H1 (cell line): ENCODE measurements at regions not wholly inside any gene's neighbourhood (a gene's known extent, or its start where the extent isn't known, plus 50 kb on each side); places are given as distances from the start of the nearest gene placed in this dataset.

Experiments used
- CTCF ChIA-PET: fragments of 300-600 bp; sonication (Branson Sonifier 250); formaldehyde crosslinking; loops from one replicate; lab custom pipeline; 2021; ENCODE audit not compliant: partially characterized antibody; lab: Charles Lee
- POLR2A ChIA-PET: fragments of 300-600 bp; sonication (Branson Sonifier 250); formaldehyde crosslinking; loops from one replicate; lab custom pipeline; 2021; ENCODE audit warnings: inconsistent platforms; ENCODE audit not compliant: partially characterized antibody; lab: Charles Lee
- DNase-seq, 2 experiments: peaks; one replicate each; pipeline versions ENCODE4 v3.0.0 to v3.0.0-alpha.2; 2010 to 2022; ENCODE audit warnings: low spot score in 2 of 2, low read depth in 1 of 2, mixed read lengths in 1 of 2
- FAIRE-seq: peaks from 2 replicates; lab custom pipeline; 2011; peaks lifted over from hg19 to GRCh38; lab: Jason Lieb, UNC
- H2AFZ ChIP-seq: 2 replicates; pipeline ENCODE4 v1.8.1; 2012; ENCODE audit warnings: low read length, inconsistent platforms
- H2AK5ac ChIP-seq: 2 replicates; pipeline ENCODE4 v1.6.1; 2013; ENCODE audit warnings: low read depth, low read length
- H2BK120ac ChIP-seq: replicated peaks from 2 replicates; pipeline ENCODE3; 2013; ENCODE audit warnings: low read depth, low read length, inconsistent platforms
- H2BK12ac ChIP-seq: 2 replicates; pipeline ENCODE4 v1.6.1; 2013; ENCODE audit warnings: low read depth, low read length
- H2BK15ac ChIP-seq: 2 replicates; pipeline ENCODE4 v1.6.1; 2013; ENCODE audit warnings: low read length
- H2BK20ac ChIP-seq: 2 replicates; pipeline ENCODE4 v1.6.1; 2013; ENCODE audit warnings: low read length
- H2BK5ac ChIP-seq: 2 replicates; pipeline ENCODE4 v1.6.1; 2013; ENCODE audit warnings: low read depth, low read length
- H3K14ac ChIP-seq: 2 replicates; pipeline ENCODE4 v1.6.1; 2013; ENCODE audit warnings: inconsistent platforms; ENCODE audit not compliant: insufficient read length
- H3K18ac ChIP-seq: 2 replicates; pipeline ENCODE4 v1.6.1; 2013; ENCODE audit warnings: low read length; ENCODE audit errors: extremely low read depth
- H3K23ac ChIP-seq: 2 replicates; pipeline ENCODE4 v1.6.1; 2013; ENCODE audit warnings: inconsistent platforms; ENCODE audit not compliant: insufficient read length
- H3K23me2 ChIP-seq: 2 replicates; pipeline ENCODE4 v1.6.1; 2013; ENCODE audit warnings: low read depth, low read length
- H3K27ac ChIP-seq: 2 replicates; pipeline ENCODE4 v1.6.1; 2011; ENCODE audit warnings: low read depth, low read length, inconsistent platforms
- H3K27me3 ChIP-seq, 4 experiments: replicated peaks in 1 of 4; 1 replicate in 1 of 4; 2 replicates in 3 of 4; pipeline versions ENCODE4 v1.6.1 to v1.8.1; 2011 to 2013; ENCODE audit warnings: low read length in 3 of 4, mild to moderate bottlenecking in 3 of 4, inconsistent platforms in 2 of 4, mixed read lengths in 2 of 4, moderate library complexity in 1 of 4; ENCODE audit not compliant: control insufficient read depth in 3 of 4, insufficient read depth in 3 of 4; ENCODE audit errors: extremely low read depth in 1 of 4
- H3K36me3 ChIP-seq, 4 experiments: 2 replicates each; pipeline versions ENCODE4 v1.6.1 to v1.8.1; 2011 to 2013; ENCODE audit warnings: mild to moderate bottlenecking in 4 of 4, low read length in 3 of 4, moderate library complexity in 2 of 4, control low read depth in 1 of 4, inconsistent platforms in 1 of 4; ENCODE audit not compliant: insufficient read depth in 4 of 4, control insufficient read depth in 2 of 4
- H3K4ac ChIP-seq: replicated peaks from 2 replicates; pipeline ENCODE3; 2013; ENCODE audit warnings: low read length, low read depth, mixed read lengths, inconsistent platforms; ENCODE audit not compliant: insufficient read length
- H3K4me1 ChIP-seq, 4 experiments: replicated peaks in 1 of 4; 1 replicate in 1 of 4; 2 replicates in 3 of 4; pipeline versions ENCODE4 v1.6.1 to v1.8.1; 2011 to 2013; ENCODE audit warnings: low read length in 3 of 4, inconsistent platforms in 2 of 4, mixed read lengths in 1 of 4; ENCODE audit not compliant: insufficient read depth in 4 of 4, control insufficient read depth in 3 of 4
- H3K4me2 ChIP-seq, 2 experiments: 2 replicates each; pipeline versions ENCODE4 v1.6.1 to v1.8.1; 2011 to 2013; ENCODE audit warnings: low read depth in 2 of 2, low read length in 2 of 2, control low read depth in 1 of 2, inconsistent platforms in 1 of 2, mild to moderate bottlenecking in 1 of 2; ENCODE audit not compliant: insufficient read depth in 1 of 2
- H3K4me3 ChIP-seq, 4 experiments: fragments of 200-600, 300-600 bp in 1 of 4; sonication (generic), shearing (Covaris generic), sonication (Bioruptor Twin) in 1 of 4; 2 replicates each; pipeline versions ENCODE4 v1.5.1 to v1.8.1; 2011 to 2016; ENCODE audit warnings: low read length in 4 of 4, low read depth in 3 of 4, control low read depth in 2 of 4, inconsistent platforms in 2 of 4, mild to moderate bottlenecking in 2 of 4, mixed read lengths in 1 of 4, moderate library complexity in 1 of 4; ENCODE audit not compliant: insufficient read depth in 2 of 4; ENCODE audit errors: extremely low read depth in 1 of 4
- H3K56ac ChIP-seq: replicated peaks from 2 replicates; pipeline ENCODE3; 2013; ENCODE audit warnings: low read depth, mild to moderate bottlenecking, mixed read lengths, low read length, inconsistent platforms; ENCODE audit not compliant: insufficient read length
- H3K79me1 ChIP-seq: 2 replicates; pipeline ENCODE4 v1.6.1; 2013; ENCODE audit warnings: low read depth, low read length, control low read depth
- H3K79me2 ChIP-seq, 2 experiments: 2 replicates each; pipeline versions ENCODE4 v1.6.1 to v1.8.1; 2012 to 2013; ENCODE audit warnings: low read length in 2 of 2, mild to moderate bottlenecking in 2 of 2, inconsistent platforms in 1 of 2; ENCODE audit not compliant: insufficient read depth in 2 of 2, control insufficient read depth in 1 of 2
- H3K9ac ChIP-seq, 4 experiments: replicated peaks in 1 of 4; 1 replicate in 1 of 4; 2 replicates in 3 of 4; pipeline versions ENCODE4 v1.6.1 to v1.8.1; 2011 to 2013; ENCODE audit warnings: low read depth in 3 of 4, low read length in 3 of 4, control low read depth in 2 of 4, mild to moderate bottlenecking in 2 of 4, moderate library complexity in 2 of 4, inconsistent platforms in 1 of 4; ENCODE audit errors: extremely low read depth in 1 of 4
- H3K9me3 ChIP-seq, 2 experiments: 2 replicates each; pipeline versions ENCODE4 v1.6.1 to v1.8.1; 2012 to 2013; ENCODE audit warnings: mild to moderate bottlenecking in 2 of 2, moderate library complexity in 2 of 2, control low read depth in 1 of 2, inconsistent platforms in 1 of 2, low read depth in 1 of 2, low read length in 1 of 2, mixed read lengths in 1 of 2; ENCODE audit not compliant: insufficient read depth in 2 of 2
- H4K20me1 ChIP-seq, 2 experiments: replicated peaks in 1 of 2; 2 replicates each; pipeline versions ENCODE3 to v1.8.1; 2011 to 2013; ENCODE audit warnings: inconsistent platforms in 2 of 2, low read length in 2 of 2, mild to moderate bottlenecking in 1 of 2; ENCODE audit not compliant: insufficient read depth in 2 of 2, control insufficient read depth in 1 of 2
- H4K5ac ChIP-seq: 2 replicates; pipeline ENCODE4 v1.6.1; 2013; ENCODE audit warnings: low read length, low read depth, mixed read lengths, inconsistent platforms; ENCODE audit not compliant: insufficient read length
- H4K8ac ChIP-seq: 2 replicates; pipeline ENCODE4 v1.8.0; 2013; ENCODE audit warnings: mild to moderate bottlenecking, moderate library complexity, low read length, inconsistent platforms; ENCODE audit not compliant: insufficient read depth; ENCODE audit errors: extremely low read depth
- H4K91ac ChIP-seq: replicated peaks from 2 replicates; pipeline ENCODE3; 2013; ENCODE audit warnings: low read length, mixed read lengths, inconsistent platforms; ENCODE audit not compliant: insufficient read length
- ATF3 ChIP-seq: IDR thresholded peaks from 2 replicates; pipeline ENCODE4 v1.6.1; 2011; ENCODE audit warnings: low read depth, mild to moderate bottlenecking, low read length; ENCODE audit not compliant: insufficient read depth
- BACH1 ChIP-seq: IDR thresholded peaks from 2 replicates; pipeline ENCODE4 v1.6.1; 2012; ENCODE audit warnings: low read length, improper control_type of control experiment
- CHD1 ChIP-seq: IDR thresholded peaks from 2 replicates; pipeline ENCODE4 v1.6.1; 2012; ENCODE audit warnings: low read depth, low read length, improper control_type of control experiment
- JUN ChIP-seq: IDR thresholded peaks from 2 replicates; pipeline ENCODE4 v1.6.1; 2011; ENCODE audit warnings: low read depth, mild to moderate bottlenecking, improper control_type of control experiment, low read length
- MAFK ChIP-seq: IDR thresholded peaks from 2 replicates; pipeline ENCODE4 v1.6.1; 2012; ENCODE audit warnings: low read depth, mild to moderate bottlenecking, improper control_type of control experiment, low read length
- PHF8 ChIP-seq: fragments of 200-600 bp; sonication (generic); conservative IDR thresholded peaks from 2 replicates; pipeline ENCODE4 v1.7.1; 2012; ENCODE audit warnings: low read depth, mild to moderate bottlenecking, inconsistent platforms, low read length, moderate library complexity
- POU5F1 ChIP-seq: IDR thresholded peaks from 2 replicates; pipeline ENCODE4 v1.6.1; 2011; ENCODE audit warnings: low read depth, mild to moderate bottlenecking, low read length, moderate library complexity

- no peak for TF ChIP-seq CHD1
These were observed 135.3 kb upstream of the GAP43 start (continued) for GRCh38 chr3:115487968-115488367.

DNA sequence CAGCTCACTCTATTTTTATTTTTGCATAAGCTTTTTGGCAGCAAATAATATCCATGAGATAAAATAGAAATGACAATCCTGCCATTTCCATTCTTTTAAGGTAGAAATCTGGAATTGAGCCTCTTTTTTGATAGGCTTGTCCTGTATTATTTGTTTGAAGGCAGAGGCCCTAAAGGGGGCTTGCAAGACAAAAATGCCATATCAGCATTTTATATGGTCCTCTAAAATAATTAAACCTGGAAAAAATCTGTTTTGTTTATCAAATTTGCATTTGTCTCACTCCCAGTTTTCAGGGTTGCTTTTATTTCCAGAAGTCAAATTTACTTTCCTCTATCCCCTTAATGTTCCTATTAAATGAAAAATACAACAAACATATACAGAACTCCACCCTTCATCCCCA is 134.9 kb upstream of the GAP43 start:
- no peak overlapping the region for H2AK5ac ChIP-seq
- no peak overlapping the region for H3K23ac ChIP-seq
- H4K5ac ChIP-seq = no peak overlapping the region
- no peak overlapping the region for H3K18ac ChIP-seq
- FAIRE-seq = no peak
- no peaks in the 10 kb centered on the region for H3K36me3 ChIP-seq
- POLR2A ChIA-PET = interaction anchor here (0.7 to 1.4 kb wide), 2 partner anchors 10 to 301 kb away, joined by 3 read pairs; no protein-coding TSS in a partner anchor
- CTCF ChIA-PET = interaction anchor here (1.0 kb wide), 1 partner anchor 270 kb away, joined by 3 read pairs; no protein-coding TSS in a partner anchor
- no peak overlapping the region for H2AFZ ChIP-seq
- no peak overlapping the region for H2BK15ac ChIP-seq
- H3K9ac ChIP-seq = no peak overlapping the region
- no peak overlapping the region for H4K91ac ChIP-seq
- H4K8ac ChIP-seq = no peak overlapping the region
- H3K14ac ChIP-seq = no peak overlapping the region
- H2BK20ac ChIP-seq = no peak overlapping the region
- H3K27me3 ChIP-seq = no peaks in the 10 kb centered on the region
- no peak overlapping the region for H2BK12ac ChIP-seq
- H3K4ac ChIP-seq = no peak overlapping the region
- no peak overlapping the region for H3K4me3 ChIP-seq
- no peak overlapping the region for H3K4me2 ChIP-seq
- H3K56ac ChIP-seq = no peak overlapping the region
- H2BK5ac ChIP-seq = no peak overlapping the region
- no peak overlapping the region for H2BK120ac ChIP-seq
- H3K23me2 ChIP-seq = no peaks in the 10 kb centered on the region
- no peaks in the 10 kb centered on the region; a peak in 1 of 7 replicates for H3K4me1 ChIP-seq
- TF ChIP-seq PHF8 (no peak), BACH1 (no peak), JUN (no peak), MAFK (peak; percentile 94), ATF3 (no peak), POU5F1 (no peak)
- TF ChIP-seq, all 59 proteins: peak for 1
- Histone ChIP-seq H4K20me1 (no peaks in the 10 kb centered on the region), H3K79me2 (no peaks in the 10 kb centered on the region), H3K79me1 (no peaks in the 10 kb centered on the region), H3K9me3 (no peaks in the 10 kb centered on the region), H3K27ac (no peak overlapping the region)
- no peak for DNase-seq
